Left ventricle myocardium inferior (tissue), 1 donor: ENCODE measurements at regions not wholly inside any gene's neighbourhood (a gene's known extent, or its start where the extent isn't known, plus 50 kb on each side); places are given as distances from the start of the nearest gene placed in this dataset.

Experiments used
- DNase-seq: peaks from one replicate; pipeline ENCODE4 v3.0.0-alpha.2; 2020
- H3K27ac ChIP-seq: fragments of 200-600 bp; replicated peaks from 2 replicates; pipeline ENCODE4 v1.8.0; 2021
- H3K27me3 ChIP-seq: fragments of 200-600 bp; 2 replicates; pipeline ENCODE4 v1.8.0; 2021; ENCODE audit warnings: low read depth
- H3K36me3 ChIP-seq: fragments of 200-600 bp; 2 replicates; pipeline ENCODE4 v1.8.0; 2021
- H3K4me1 ChIP-seq: fragments of 200-600 bp; 2 replicates; pipeline ENCODE4 v1.8.0; 2021
- H3K4me3 ChIP-seq: fragments of 200-600 bp; 2 replicates; pipeline ENCODE4 v1.8.0; 2021; ENCODE audit warnings: mild to moderate bottlenecking, moderate library complexity
- H3K9me3 ChIP-seq: fragments of 200-600 bp; replicated peaks from 2 replicates; pipeline ENCODE4 v1.8.0; 2021
- CTCF ChIP-seq: fragments of 200-600 bp; IDR thresholded peaks from 2 replicates; pipeline ENCODE4 v1.8.0; 2021; ENCODE audit warnings: antibody characterized with exemption, mild to moderate bottlenecking, borderline replicate concordance
- intact Hi-C: fragments of 100-400 bp; cut with micrococcal nuclease; formaldehyde crosslinking; loops from one replicate; pipeline ENCODE4 v1.11.0; 2022
- donor health status: DM: no; HTN: yes; CAD: no; lungs with severe emphysema.

- Histone ChIP-seq H3K9me3 (no peaks in the 10 kb centered on the region), H3K4me3 (no peak overlapping the region), H3K27me3 (no peaks in the 10 kb centered on the region), H3K27ac (no peak overlapping the region), H3K4me1 (no peaks in the 10 kb centered on the region), H3K36me3 (no peaks in the 10 kb centered on the region)
- DNase-seq = no peak
- TF ChIP-seq CTCF = no peak
- intact Hi-C loops = no loop called here
Observed at GRCh38 chr2:107195631-107196030, 309.7 kb upstream of the ST6GAL2 start.

GRCh38 chr2:107197594-107198294 lies 311.8 kb upstream of the ST6GAL2 start:
- no peaks in the 10 kb centered on the region for H3K9me3 ChIP-seq
- H3K36me3 ChIP-seq = no peaks in the 10 kb centered on the region
- H3K4me3 ChIP-seq = no peak overlapping the region
- no peaks in the 10 kb centered on the region for H3K27me3 ChIP-seq
- intact Hi-C loops = no loop called here
- no peak for DNase-seq
- no peak overlapping the region for H3K27ac ChIP-seq
- no peaks in the 10 kb centered on the region for H3K4me1 ChIP-seq
- TF ChIP-seq CTCF = no peak

- Histone ChIP-seq H3K27me3 (peaks cover 4% of the 10 kb centered on the region), H3K27ac (no peak overlapping the region), H3K36me3 (no peaks in the 10 kb centered on the region), H3K4me1 (no peaks in the 10 kb centered on the region), H3K9me3 (no peaks in the 10 kb centered on the region), H3K4me3 (no peak overlapping the region)
- intact Hi-C loops = no loop called here
- no peak for TF ChIP-seq CTCF
- no peak for DNase-seq
Observed at GRCh38 chr2:107202962-107203591, 317.1 kb upstream of the ST6GAL2 start.

GRCh38 chr2:107215401-107216350 lies 329.7 kb upstream of the ST6GAL2 start:
- Histone ChIP-seq H3K27ac (peak overlapping the region; percentile 36), H3K36me3 (no peaks in the 10 kb centered on the region), H3K4me3 (no peak overlapping the region), H3K9me3 (no peaks in the 10 kb centered on the region), H3K4me1 (no peaks in the 10 kb centered on the region), H3K27me3 (peaks cover 3% of the 10 kb centered on the region)
- intact Hi-C loops = no loop called here
- DNase-seq = no peak
- no peak for TF ChIP-seq CTCF

- Histone ChIP-seq H3K36me3 (no peaks in the 10 kb centered on the region), H3K9me3 (no peaks in the 10 kb centered on the region), H3K4me3 (no peak overlapping the region), H3K4me1 (no peaks in the 10 kb centered on the region), H3K27me3 (no peaks in the 10 kb centered on the region), H3K27ac (no peak overlapping the region)
- intact Hi-C loops = no loop called here
- DNase-seq = no peak
- no peak for TF ChIP-seq CTCF
Observed at GRCh38 chr2:107218208-107218607, 332.2 kb upstream of the ST6GAL2 start.
